Glomerular visceral epithelial cell (primary cell): ENCODE measurements at regions not wholly inside any gene's neighbourhood (a gene's known extent, or its start where the extent isn't known, plus 50 kb on each side); places are given as distances from the start of the nearest gene placed in this dataset.

Source experiments
- DNase-seq: peaks from one replicate; pipeline ENCODE4 v3.0.0-alpha.2; 2016; ENCODE audit errors: extremely low spot score

DNA sequence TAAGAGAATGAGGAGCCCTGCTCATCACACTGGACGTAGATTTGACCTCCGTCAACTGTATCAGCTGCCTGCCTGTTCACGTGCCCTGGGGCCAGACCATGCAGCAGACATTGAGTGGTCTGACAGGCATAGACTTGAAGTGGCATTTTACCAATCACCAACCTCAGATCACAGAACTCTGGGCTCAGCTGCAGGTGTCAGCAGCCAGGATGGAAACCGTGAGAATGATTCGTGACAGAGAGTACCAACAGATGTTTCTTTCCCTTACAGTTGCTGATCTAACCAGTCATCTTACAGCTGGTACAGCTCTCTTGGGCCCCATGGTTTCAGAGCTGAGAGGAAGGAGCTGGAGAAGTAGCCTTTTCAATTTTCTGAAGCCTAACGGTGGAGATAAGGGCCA lies 148.9 kb downstream of the EN1 start:
- no peak for DNase-seq

DNA sequence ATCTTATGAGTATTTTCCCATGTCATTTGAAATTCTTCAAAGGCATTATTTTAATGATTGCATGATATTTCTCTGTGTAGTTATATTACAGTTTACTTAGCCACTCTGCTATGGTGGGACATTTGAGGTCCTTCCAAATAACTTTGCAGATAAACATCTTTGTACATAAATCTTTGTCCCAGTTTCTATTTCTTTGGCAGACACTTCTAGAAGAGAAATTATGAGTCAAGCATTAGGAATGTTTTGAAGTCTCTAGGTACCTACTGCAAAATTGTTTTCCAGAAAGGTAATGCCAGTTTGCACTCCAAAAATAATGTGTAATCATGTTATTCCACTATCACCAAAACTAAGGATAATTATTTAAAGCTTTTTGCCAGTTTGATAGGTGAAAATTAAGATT lies 149.7 kb downstream of the EN1 start:
- no peak for DNase-seq

DNA sequence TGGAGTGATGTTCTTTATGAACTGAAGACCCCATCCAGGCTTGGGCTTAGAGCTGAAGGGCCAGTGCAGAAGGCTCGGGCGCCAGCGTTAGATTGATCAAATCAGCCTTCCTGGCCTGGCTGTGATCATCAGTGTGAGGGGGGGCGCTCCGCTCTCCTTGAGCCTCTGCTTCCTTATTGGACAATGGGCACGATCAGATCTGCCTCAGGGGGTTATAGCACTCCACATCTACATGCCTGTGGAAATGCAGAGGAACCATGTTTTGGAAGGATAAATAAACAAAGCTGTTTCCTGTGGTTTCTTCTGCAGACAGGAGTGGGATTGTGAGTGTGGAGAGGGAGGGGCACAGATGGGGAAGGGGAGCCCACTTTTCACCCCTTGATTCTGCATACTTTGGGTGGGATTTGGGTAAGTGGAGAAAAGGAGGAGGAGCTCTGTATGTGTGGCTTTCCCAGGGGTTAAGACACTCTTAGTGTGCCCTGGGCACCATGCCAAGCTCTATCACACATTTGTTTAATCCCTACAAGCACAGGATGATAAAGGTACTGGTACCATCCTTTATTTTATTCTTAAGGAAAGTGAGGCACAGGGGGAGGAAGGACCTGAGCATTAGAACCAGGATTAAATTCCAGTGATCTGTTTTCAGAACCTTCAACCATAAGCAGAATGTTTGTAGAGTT lies 150.5 kb downstream of the EN1 start:
- DNase-seq: no peak

DNA sequence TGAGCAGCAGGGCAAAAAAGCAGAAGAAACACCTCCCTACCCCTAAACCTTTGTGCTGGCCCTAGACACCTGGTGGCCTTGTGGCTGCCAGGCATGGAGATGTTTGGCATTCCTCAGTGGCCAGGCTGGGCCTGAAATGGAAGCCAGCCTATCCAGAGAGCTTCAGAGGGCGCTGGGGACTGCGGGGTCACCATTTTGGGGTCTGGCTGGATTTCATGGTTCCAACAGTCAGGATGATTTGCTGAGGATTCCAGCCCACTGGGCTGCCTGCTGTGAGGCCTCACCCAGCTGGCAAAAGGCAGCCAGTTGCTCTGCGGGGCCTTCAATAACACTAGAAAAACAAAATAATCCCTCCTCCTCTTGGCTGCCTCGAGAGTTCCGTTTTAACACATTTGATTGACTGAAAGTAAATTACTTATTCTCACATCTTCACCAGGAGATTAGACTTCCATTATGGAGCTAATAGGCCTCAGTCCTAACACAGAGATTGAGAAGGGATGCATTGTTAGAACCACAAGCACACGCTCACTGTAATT lies 154.1 kb downstream of the EN1 start:
- no peak for DNase-seq

DNA sequence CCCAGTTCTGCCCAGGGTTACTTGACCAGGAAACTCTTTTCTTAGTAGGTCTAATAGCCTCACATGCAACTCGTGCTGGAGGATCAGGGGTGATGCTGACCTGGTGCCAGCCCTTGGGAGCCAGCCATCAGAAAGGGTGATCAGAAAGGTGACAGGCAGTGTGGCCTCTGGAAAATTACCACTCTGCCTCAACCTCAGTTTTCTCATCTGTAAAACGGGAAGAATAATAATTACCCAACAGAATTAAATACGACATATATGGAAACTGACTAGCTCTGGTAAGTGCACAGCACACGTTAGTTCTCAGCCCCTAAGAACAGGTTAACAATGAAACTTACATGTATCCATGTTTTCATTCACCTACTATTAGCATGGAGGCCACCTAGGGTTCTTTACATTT lies 157.6 kb downstream of the EN1 start:
- no peak for DNase-seq

DNA sequence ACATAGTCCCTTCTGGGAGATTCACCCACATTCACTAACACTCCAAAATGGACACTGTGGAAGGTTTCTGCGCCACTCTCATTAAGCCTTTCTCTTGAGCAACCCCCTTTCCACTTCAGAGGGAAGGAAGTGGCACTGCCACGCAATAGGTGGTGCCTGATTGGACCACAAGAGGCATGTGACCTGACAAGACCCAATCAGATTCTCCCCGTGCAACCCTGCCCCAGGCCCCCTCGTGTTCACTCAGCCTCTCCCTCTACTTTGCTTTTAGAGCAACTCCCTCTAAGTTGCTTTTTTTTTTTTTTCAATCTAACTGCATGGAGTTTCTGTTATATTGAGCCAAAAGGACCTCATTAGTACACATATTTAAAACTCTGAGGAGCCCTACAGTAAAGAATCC lies 158.0 kb downstream of the EN1 start:
- DNase-seq: no peak

DNA sequence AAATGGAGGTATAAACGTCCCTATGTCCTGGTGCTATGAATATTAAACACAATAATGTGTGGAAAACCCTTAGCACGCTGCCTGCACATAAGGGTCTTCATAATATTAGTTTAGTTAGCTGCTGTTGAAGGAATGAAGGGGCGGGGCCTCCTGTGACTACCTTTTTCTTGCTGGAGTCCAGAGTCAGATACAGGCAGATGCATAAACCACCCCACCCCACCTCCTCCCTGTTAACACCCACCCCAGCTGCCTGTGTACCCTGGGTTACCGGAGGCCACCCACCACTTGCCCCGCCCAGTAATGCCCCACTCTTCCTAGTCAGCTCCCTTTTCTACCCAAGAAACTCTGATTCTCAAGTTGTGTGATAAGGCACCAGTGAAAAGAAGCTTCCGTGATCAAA lies 158.4 kb downstream of the EN1 start:
- no peak for DNase-seq

DNA sequence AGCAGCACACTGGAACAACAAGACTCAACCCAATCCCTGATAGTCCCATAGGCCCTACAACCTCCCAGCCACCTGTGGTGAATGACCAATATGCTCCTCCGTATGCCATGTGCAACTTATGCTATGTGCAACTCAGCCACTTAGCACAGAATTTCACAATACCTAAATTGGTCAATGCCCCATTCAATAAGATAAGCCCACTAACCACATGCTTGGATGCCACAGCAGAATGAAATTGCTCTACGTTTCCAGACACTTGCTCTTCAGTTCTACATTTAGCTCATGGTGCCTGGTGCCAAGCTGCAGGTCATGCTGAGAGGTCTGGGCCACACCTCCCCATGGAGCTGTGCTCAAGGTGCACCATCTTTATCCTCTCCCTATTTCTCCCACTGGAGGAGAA lies 159.8 kb downstream of the EN1 start:
- no peak for DNase-seq

DNA sequence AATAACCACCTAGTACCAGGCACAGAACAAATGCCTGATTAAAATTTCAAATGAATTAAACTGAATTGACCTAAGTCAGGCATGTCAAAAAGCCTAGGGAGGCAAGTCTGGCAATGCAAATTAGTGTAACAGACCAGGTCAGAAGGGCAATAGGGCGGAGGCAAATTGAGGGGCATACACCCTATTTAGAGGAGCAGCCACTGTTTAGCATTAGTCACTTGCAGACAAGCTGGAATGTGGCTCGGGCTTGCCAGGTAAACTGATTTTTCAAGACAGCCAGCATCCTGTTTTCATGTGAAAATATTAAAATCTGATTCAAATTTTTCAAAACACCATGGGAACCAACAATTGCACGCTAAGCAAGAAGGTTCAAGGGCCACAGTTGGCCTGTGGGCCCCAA lies 160.3 kb downstream of the EN1 start:
- no peak for DNase-seq

DNA sequence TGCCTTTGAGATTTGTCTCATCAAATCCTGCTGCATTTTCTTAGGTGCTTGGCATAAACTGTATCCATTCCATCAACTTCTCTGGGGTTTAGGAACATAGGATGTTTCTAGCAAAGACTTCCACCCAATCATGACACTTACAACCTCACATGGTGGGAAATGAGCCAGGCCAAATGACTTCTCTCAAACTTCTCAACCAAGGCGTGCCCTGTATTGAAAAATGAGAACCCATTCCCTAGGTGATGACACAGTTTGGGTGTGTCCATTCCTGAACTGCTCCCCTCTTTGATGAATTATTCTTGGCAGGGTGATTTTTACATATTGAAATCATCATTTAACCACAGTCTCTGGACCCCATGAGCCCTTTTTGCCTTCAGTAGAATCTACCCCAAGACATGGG lies 161.1 kb downstream of the EN1 start:
- DNase-seq: no peak

DNA sequence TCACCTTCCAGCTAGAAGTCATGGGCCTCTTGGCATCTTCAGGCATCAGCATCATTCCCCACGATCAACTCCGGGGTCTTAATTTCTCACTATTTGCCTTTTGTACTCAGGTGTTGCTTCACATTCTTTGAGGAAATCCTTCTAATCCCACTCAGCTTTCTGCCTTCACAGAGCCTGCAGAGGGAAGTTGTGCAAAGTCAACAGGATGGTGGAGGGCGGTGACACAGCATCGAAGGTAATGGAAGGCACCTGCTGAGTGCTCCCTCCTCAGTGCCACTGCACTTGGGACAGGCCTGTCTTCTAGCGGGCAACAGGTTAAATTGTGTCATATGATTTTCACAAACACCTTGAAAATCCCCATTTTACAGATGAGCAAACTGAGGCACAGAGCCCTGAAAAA lies 164.0 kb downstream of the EN1 start:
- no peak for DNase-seq

DNA sequence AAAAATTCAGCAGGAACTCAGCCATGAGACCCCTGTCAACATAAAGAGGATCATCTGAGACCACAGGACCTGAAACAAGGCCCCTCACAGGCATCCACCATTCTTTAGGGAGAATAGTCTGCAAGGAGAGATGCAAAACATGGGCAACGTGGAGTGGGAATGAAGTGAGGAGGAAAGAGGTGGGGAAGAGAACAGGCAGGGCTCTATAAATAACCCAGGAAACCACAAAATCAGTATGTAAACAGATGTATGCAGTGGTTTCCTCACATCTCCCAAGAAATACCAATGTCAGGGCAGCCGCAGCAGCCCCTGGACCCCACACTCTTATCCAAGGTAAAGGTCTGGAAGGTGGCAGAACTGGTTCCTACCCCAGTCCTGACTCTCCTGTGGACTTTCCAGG lies 168.5 kb downstream of the EN1 start:
- DNase-seq: no peak

DNA sequence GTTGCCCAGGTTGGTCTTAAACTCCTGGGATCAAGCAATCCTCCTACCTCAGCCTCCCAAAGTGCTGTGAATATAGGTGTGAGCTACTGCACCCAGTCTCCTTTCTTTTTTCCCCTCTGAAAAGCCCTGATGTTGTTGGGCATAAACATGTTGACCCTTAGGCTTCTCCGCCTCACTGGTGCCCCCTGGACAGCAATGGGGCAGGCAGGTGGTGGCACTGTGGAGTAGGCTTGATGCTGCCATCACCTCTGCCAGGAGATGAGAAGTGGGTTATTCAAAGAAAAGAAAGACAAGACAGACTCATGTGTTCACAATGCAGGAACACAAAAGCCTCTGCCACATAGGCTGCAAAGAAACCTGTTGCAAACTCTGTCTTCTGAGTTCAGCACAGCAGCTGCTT lies 169.9 kb downstream of the EN1 start:
- DNase-seq: no peak

DNA sequence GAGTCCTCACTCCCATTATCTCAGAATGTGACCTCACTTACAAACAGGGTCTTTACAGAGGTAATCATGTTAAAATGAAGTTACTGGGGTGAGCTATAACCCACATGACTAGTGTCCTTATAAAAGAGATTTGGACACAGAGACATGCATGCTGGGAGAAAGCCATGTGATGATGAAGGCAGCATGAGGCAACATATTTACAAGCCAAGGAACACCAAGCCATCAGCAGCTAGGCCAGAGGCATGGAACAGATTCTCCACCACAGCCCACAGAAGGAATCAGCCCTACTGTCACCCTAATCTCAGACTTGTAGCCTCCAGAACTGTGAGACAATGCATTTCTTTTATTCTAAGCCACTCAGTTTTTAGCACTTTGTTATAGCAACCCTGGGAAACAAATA lies 171.9 kb downstream of the EN1 start:
- DNase-seq: no peak

DNA sequence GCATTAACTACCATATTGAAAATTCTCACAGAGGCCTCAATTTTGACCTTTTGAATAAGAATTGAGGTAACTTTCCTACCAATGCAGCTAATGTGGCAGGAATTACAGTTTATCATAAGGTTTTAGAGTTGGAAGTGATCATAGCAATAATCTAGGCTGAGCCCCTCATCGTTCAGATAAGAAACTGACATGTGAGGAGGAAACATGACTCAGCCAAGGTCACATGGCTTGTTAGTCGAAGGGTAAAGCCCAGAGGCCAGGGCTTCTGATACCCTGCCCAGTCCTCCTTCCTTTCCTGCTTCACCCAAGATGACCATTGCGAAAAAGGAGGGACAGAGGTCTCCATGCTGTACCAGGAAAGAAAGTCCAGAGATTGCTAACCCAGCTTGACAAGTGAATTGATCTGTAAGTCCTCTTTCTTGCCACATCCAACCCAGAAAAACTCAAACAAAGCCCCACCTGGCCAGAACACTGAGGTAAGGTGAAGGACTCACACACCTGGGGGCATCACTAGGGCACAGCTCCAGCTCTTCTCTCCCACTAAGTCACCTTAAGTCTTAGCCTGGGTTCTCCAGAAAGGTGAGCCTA lies 174.8 kb downstream of the EN1 start:
- DNase-seq: no peak

DNA sequence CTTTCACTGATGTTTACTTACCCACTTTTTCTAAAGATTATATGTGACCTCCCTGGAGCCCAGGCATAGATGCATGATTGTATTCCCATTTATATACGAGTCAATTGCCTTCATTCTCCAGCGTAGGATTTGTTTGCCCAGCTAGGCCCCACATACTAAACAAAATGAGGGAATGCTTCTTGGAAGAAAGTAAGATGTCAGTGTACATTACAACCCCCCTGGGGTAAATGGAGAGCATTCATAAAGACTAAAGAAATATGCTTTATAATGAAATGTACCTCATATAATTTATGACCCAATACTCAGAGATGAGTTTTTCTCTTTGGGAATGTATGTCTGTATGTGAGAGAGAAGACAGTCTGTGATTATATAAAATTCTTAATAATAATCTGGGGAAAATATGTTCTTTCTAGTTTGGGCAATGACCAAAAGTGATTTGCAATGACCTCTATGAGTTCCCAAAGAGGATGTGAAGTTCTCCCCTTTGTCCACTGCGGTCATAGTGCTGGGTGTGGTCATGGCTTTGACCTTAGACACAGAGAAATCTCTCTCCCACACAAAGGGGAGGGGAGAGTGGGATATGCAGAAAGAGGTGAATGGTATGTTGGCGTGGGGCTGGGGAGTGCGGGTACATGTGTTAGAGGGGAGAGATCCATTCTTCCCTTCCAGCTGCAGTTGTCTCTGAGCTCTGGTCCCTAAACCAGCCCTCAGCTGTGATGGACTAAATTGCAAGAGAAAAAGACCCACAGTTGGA lies 175.6 kb downstream of the EN1 start:
- no peak for DNase-seq

DNA sequence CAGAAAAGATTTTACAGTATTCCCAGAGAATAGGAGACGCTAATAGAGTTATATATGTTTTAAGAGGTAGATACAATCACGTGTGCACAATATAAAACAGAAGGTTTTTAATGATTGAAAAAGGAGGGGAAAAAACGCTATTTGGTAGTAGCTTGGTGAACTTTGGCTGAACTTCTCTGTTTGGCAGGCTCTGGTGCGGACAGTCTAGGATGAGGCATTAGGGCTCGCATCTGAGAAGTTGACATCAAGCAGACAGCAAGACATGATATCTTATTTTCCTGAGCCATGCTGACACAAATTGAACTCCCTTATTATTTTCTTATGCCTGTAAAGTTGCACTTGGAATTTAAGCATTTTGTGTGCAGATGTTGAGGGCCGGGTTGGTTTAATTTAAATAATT lies 176.6 kb downstream of the EN1 start:
- no peak for DNase-seq

DNA sequence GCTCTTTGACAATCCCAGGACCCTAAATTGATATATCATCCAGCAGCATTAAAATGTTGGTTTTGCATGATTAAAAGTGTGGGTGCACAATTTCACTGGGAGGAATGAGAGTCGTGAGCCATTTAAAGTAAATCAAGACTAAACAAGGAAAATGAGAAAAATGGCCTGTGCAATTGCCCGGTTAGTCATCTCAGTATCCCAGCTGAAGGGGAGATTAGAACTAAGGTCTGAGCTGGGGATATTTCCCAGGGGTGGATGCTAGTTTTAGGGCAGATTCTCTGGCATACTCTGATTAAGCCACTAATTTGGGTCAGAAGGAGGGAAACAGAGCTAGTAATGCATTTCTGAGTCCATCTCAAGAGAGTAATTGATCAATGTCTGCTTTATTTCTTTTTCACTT lies 177.2 kb downstream of the EN1 start:
- no peak for DNase-seq

DNA sequence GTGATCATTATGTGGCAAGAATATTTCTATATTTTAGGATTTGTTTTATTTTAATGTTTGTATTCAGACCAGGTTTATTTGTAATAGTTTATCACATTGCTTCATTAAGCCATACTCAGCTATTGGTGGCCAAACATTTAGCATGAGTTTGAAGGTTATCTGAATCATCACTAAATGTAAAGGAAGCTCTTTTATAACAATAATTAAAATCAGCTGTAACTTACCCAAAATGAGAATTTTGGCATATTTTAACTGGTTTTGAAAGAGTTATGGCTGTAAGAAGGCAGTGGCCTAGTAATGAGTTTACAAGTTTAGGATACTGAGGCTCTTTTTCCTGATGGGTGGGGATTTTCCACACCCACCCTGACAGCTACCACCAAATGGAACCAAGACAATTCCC lies 177.8 kb downstream of the EN1 start:
- DNase-seq: no peak

DNA sequence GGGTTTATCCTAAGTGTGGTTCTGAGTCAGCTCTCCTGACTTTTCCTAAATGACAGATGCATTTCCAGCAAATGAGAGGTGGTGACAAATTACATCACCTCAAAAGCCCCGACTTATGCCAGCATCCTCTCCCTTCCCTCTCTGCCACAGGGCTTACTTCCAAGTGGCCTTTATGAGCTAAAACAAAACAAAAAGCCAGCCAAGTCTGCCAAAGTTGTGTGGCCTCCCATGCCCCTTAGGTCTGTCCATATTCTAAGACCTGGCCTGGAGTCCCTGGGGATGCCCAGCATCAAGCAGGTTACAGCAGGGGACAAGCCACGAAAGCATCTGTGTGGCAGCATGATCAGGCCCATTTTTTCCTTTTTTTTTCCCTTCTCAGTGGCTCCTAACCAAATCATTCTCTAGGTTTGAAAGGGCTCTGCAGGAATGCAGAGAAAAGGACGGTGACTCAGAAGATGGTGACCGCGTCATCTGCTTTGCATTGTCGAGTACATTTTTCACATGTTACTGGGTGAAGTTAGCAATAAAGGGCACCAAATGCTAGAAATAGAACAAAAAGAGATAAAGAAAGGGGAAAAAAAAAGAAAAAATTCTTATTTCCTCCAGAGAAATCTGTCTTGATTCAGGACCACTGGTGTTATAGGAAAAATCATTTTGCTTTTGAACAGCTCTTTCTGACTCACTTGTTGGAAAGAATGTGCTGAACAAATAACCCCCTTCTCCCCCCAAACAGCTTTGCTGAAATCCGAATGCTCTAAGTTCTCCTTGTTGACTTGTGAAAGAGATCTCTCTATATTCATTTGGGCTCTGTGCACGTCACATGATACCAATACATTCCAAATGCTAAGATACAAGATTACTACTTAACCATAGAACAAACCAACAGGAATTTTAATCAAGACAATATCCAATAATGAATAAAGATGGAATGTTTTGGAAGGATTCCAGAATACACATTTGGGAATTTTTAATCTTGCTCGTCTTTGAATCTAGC lies 178.7 kb downstream of the EN1 start:
- peak; percentile 20 for DNase-seq

DNA sequence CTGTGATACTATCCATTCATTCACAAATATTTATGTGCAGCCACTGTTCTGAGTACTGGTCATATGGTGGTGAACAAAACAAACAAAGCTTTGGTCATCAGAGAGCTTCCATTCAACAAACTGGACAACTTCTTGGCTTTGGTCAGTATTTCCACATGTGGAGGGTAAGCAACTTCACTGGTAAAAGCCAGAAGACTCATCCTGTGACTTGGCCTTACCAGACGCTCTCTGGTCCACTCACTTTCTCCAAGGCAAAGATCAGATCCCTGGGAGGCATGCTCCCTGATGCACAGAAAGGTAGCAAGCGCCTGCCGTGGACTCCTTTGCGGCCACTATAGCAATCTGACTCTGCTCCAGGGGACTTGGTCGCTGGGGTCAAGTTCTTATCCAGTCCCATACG lies 179.5 kb downstream of the EN1 start:
- DNase-seq: no peak

DNA sequence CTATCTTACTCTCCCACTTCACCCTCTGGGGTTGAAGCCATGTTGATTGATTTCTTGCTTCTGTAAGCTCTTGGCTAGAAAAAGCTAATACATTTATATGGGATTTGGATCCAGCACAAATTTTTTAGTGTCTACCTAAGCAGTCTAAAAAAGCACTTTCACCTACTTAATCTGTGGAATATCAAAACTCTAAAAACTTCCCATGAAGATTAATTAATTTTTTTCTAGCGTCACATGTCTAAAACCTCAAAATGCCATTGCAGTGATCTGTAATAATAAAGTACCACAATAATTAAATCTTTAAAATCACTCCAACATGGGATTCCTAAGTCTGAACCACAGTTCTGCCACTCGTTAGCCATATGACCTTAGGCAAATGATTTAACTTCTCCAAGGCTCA lies 180.1 kb downstream of the EN1 start:
- no peak for DNase-seq
